Smooth muscle cell (in vitro differentiated cells): ENCODE measurements at regions not wholly inside any gene's neighbourhood (a gene's known extent, or its start where the extent isn't known, plus 50 kb on each side); places are given as distances from the start of the nearest gene placed in this dataset.
"Not testable (repeated sequence)": the region's sequence is repeated elsewhere in the genome, so short reads cannot be mapped to it uniquely, and the experiment has no call there.

Experiments used
- DNase-seq: peaks from one replicate; lab custom pipeline; 2025; ENCODE audit not compliant: unreplicated experiment; lab: John Stamatoyannopoulos, UW
- H2AFZ ChIP-seq: fragments of 200-600 bp; sonication (generic); 2 replicates; pipeline ENCODE4 v1.6.0; 2016; ENCODE audit warnings: antibody characterized with exemption, low read depth, mild to moderate bottlenecking
- H3F3A ChIP-seq: fragments of 200-600 bp; sonication (generic); 2 replicates; pipeline ENCODE4 v1.6.0; 2017; ENCODE audit warnings: antibody characterized with exemption, low read depth
- H3K27ac ChIP-seq: fragments of 200-600 bp; sonication (generic); 2 replicates; pipeline ENCODE4 v1.5.1; 2016; ENCODE audit warnings: low read depth, mild to moderate bottlenecking
- H3K27me3 ChIP-seq: fragments of 200-600 bp; sonication (generic); 2 replicates; pipeline ENCODE4 v1.6.1; 2016; ENCODE audit warnings: low read depth, mild to moderate bottlenecking
- H3K36me3 ChIP-seq: fragments of 200-600 bp; sonication (generic); 2 replicates; pipeline ENCODE4 v1.5.1; 2016; ENCODE audit warnings: low read depth
- H3K4me1 ChIP-seq: fragments of 200-600 bp; sonication (generic); 2 replicates; pipeline ENCODE4 v1.5.1; 2016; ENCODE audit warnings: low read depth
- H3K4me2 ChIP-seq: fragments of 200-600 bp; sonication (generic); 2 replicates; pipeline ENCODE4 v1.6.0; 2016; ENCODE audit warnings: mild to moderate bottlenecking
- H3K4me3 ChIP-seq: fragments of 200-600 bp; sonication (generic); 2 replicates; pipeline ENCODE4 v1.5.1; 2016; ENCODE audit warnings: mild to moderate bottlenecking
- H3K79me2 ChIP-seq: fragments of 200-600 bp; sonication (generic); 2 replicates; pipeline ENCODE4 v1.6.0; 2016; ENCODE audit warnings: low read depth, mild to moderate bottlenecking
- H3K9ac ChIP-seq: fragments of 200-600 bp; sonication (generic); 2 replicates; pipeline ENCODE4 v1.6.0; 2016; ENCODE audit warnings: low read depth
- H3K9me3 ChIP-seq: fragments of 200-600 bp; sonication (generic); replicated peaks from 2 replicates; pipeline ENCODE4 v1.5.1; 2016; ENCODE audit warnings: low read depth
- H4K20me1 ChIP-seq: fragments of 200-600 bp; sonication (generic); 2 replicates; pipeline ENCODE4 v1.6.0; 2016; ENCODE audit warnings: low read depth
- CTCF ChIP-seq: fragments of 200-600 bp; sonication (generic); IDR thresholded peaks from 2 replicates; pipeline ENCODE4 v1.5.1; 2017; ENCODE audit warnings: borderline replicate concordance, mild to moderate bottlenecking, antibody characterized with exemption; ENCODE audit not compliant: insufficient read depth, poor library complexity, severe bottlenecking
- WGBS: methylation state at CpG from one replicate; pipeline ENCODE4 v1.1.7; 2016; ENCODE audit warnings: low lambda C conversion rate; 5-methylcytosine and 5-hydroxymethylcytosine counted together

- H3K4me3 ChIP-seq = no peak overlapping the region
- 87% methylated on average over 12 of the region's 12 CpGs for WGBS
Observed at GRCh38 chr4:79249881-79250503, 75.9 kb downstream of the NAA11 start.

GRCh38 chr4:79248610-79249009 lies 77.3 kb downstream of the NAA11 start:
- H3K27me3 ChIP-seq = no peaks in the 10 kb centered on the region
- peaks cover 4% of the 10 kb centered on the region for H3K4me1 ChIP-seq
- H3K36me3 ChIP-seq = no peaks in the 10 kb centered on the region
- no peaks in the 10 kb centered on the region for H3K9me3 ChIP-seq
- H3K4me2 ChIP-seq = no peak overlapping the region
- H2AFZ ChIP-seq = no peak overlapping the region
- DNase-seq = no peak
- no peaks in the 10 kb centered on the region for H3F3A ChIP-seq
- 91% methylated on average over 5 of the region's 5 CpGs for WGBS
- no peak for TF ChIP-seq CTCF
- no peak overlapping the region for H3K9ac ChIP-seq
- H3K4me3 ChIP-seq = no peak overlapping the region
- no peaks in the 10 kb centered on the region for H4K20me1 ChIP-seq
- H3K79me2 ChIP-seq = no peaks in the 10 kb centered on the region
- H3K27ac ChIP-seq = no peak overlapping the region

More at GRCh38 chr4:79249881-79250503, 75.9 kb downstream of the NAA11 start:
- no peak overlapping the region for H3K4me2 ChIP-seq
- no peak overlapping the region for H3K27ac ChIP-seq
- no peaks in the 10 kb centered on the region for H3K9me3 ChIP-seq
- H3K4me1 ChIP-seq = peaks cover 4% of the 10 kb centered on the region
- H3K79me2 ChIP-seq = no peaks in the 10 kb centered on the region
- no peaks in the 10 kb centered on the region for H3K36me3 ChIP-seq
- DNase-seq = no peak
- H3K27me3 ChIP-seq = no peaks in the 10 kb centered on the region
- TF ChIP-seq CTCF = no peak
- no peak overlapping the region for H2AFZ ChIP-seq
- H4K20me1 ChIP-seq = no peaks in the 10 kb centered on the region
- H3K9ac ChIP-seq = no peak overlapping the region
- no peaks in the 10 kb centered on the region for H3F3A ChIP-seq

- no peak for TF ChIP-seq CTCF
- H3F3A ChIP-seq = no peaks in the 10 kb centered on the region
- DNase-seq = no peak
- H3K4me1 ChIP-seq = peaks cover 4% of the 10 kb centered on the region
- WGBS = 88% methylated on average over 6 of the region's 6 CpGs
- no peak overlapping the region for H3K27ac ChIP-seq
- H2AFZ ChIP-seq = no peak overlapping the region
- H3K4me3 ChIP-seq = no peak overlapping the region
- no peaks in the 10 kb centered on the region for H3K79me2 ChIP-seq
- H4K20me1 ChIP-seq = no peaks in the 10 kb centered on the region
- H3K9ac ChIP-seq = no peak overlapping the region
- no peaks in the 10 kb centered on the region for H3K27me3 ChIP-seq
- no peaks in the 10 kb centered on the region for H3K36me3 ChIP-seq
- no peaks in the 10 kb centered on the region for H3K9me3 ChIP-seq
- H3K4me2 ChIP-seq = no peak overlapping the region
Observed at GRCh38 chr4:79247695-79248394, 78.0 kb downstream of the NAA11 start.

- not testable (repeated sequence) for H3K4me2 ChIP-seq, H3F3A ChIP-seq, H3K4me3 ChIP-seq, H3K9ac ChIP-seq, H3K36me3 ChIP-seq, H3K27ac ChIP-seq, H3K27me3 ChIP-seq, H3K79me2 ChIP-seq, H4K20me1 ChIP-seq, DNase-seq, H2AFZ ChIP-seq, H3K4me1 ChIP-seq, H3K9me3 ChIP-seq
- WGBS = 95% methylated on average over 27 of the region's 44 CpGs
Observed at GRCh38 chr4:79245200-79245940, 80.5 kb downstream of the NAA11 start.
